HPDE6-E6E7 (cell line): ENCODE measurements at regions not wholly inside any gene's neighbourhood (a gene's known extent, or its start where the extent isn't known, plus 50 kb on each side); places are given as distances from the start of the nearest gene placed in this dataset.
A peak's percentile ranks its signal among the peaks of the same experiment; 100 is the strongest.
"Not testable (repeated sequence)": the region's sequence is repeated elsewhere in the genome, so short reads cannot be mapped to it uniquely, and the experiment has no call there.

Experiments
- DNase-seq: peaks from one replicate; pipeline ENCODE4 v3.0.0; 2011; ENCODE audit warnings: missing footprints; ENCODE audit errors: extremely low spot score

DNA sequence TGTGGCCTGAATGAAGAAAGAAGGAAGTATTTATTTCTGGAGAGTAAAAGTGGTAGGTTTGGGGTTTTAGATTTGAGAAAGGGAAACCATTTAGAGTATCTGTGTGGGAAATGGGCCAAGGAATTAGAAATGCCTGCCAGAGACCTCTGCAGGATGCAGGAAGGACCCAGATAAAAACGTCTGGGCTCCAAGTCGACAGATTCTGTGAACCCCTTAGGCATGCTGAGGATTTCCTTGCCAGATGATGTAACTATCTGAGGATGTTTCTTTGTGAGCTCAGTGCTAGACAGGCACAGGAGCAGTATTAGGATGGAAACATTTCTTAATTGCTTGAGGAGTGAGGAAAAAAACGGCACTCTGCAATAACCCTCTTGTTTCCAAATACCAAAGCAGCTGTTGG, 251.8 kb upstream of the DMRT1 start:
- DNase-seq: no peak

DNA sequence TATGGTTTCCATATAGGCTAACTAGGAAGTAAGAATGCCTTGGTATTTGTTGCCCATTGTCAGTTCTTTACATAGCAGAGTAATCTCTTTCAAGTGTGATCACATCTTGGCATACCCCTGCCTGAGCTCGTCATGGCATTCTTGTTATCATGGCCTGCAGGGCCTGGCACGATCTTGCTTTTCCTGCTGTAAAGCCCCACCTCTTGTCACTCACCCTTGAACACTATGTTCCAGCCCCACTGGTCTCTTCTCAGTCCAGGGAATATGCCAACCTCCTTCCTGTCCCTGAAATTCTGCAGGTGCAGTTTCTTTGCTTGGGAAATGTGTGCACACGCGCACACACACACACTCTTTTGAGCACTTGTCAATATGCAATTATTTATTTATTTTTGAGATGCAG, 250.2 kb upstream of the DMRT1 start:
- peak; percentile 69 for DNase-seq

GRCh38 chr9:592225-592624, 249.3 kb upstream of the DMRT1 start:
- DNase-seq: no peak

- DNase-seq: no peak
These were observed 248.8 kb upstream of the DMRT1 start for GRCh38 chr9:592733-593132.

GRCh38 chr9:593809-594208, 247.7 kb upstream of the DMRT1 start:
- no peak for DNase-seq

GRCh38 chr9:596703-597102, 244.8 kb upstream of the DMRT1 start:
- no peak for DNase-seq

DNA sequence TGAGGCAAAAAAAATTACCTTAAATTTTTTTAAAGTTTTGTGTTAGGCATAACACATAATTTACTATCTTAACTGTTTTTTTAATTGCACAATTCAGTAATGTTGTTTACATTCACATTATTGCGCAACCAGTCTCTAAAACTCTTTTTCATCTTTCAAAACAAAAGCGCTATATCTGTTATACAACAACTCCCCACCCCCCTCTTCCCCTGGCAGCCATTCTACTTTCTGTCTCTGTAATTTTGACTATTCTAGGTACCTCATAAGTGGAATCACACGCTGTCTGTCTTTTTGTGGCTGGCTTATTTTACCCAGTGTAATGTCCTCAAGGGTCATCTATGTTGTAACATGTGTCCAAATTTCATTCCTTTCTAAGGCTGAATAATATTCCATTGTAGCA, 241.5 kb upstream of the DMRT1 start:
- no peak for DNase-seq

DNA sequence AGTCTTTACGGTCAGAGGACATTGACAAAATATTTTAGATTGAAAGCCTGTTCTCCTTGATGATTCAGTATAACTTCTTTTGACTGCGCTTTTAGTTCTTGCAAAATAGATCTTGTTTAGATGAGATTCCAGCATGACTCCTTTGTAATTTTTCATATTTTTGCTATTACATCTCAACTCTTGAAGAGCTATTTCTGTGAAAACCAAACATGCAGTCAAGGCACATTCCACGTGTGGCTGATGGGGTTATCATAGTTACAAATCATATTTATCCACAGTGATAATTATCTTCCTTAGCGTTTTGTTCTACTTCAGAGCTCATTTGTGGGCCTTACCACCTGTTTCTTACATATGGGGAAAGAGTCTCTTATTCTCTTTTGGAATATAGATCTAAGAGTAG, 238.8 kb upstream of the DMRT1 start:
- DNase-seq: no peak

GRCh38 chr9:603126-603525, 238.4 kb upstream of the DMRT1 start:
- DNase-seq: no peak

DNA sequence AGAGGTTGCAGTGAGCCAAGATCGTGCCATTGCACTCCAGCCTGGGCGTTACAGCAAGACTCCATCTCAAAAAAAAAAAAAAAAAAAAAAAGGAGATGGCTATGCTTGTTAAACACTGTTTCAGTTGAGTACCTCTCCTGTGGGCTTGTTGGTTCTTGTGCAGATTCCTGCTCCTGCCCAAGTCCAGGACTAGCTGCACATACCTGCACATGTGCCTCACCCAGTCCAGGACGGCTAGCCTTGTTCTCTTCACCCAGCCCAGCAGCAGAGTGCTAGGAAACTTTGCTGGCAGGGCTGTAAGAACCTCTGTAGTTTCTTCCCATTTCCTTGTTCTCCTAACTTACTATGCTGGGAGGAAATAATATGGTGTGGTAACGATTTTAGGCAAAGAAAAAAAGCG, 234.1 kb upstream of the DMRT1 start:
- DNase-seq: peak; percentile 81

GRCh38 chr9:613771-614347, 227.6 kb upstream of the DMRT1 start:
- DNase-seq: peak; percentile 67

DNA sequence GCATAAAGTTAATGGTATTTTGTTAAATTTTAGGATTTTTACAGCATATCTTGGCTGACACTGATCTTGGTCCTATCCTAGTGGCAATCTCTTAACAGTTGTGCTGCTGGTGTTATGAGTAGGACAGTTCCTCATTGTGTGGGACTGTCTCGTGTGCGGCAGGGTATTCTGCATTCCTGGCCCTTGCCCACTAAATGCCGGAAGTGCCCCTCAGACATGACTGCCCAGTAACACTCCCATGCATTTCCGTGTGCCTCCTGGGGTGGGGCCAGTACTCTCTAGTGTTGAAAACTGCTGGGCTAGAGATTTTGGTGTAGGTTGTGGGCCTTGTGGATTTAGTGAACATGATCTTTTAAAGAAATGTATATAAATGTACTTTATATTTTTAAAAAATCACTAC, 227.1 kb upstream of the DMRT1 start:
- no peak for DNase-seq

GRCh38 chr9:615756-616155, 225.7 kb upstream of the DMRT1 start:
- no peak for DNase-seq

DNA sequence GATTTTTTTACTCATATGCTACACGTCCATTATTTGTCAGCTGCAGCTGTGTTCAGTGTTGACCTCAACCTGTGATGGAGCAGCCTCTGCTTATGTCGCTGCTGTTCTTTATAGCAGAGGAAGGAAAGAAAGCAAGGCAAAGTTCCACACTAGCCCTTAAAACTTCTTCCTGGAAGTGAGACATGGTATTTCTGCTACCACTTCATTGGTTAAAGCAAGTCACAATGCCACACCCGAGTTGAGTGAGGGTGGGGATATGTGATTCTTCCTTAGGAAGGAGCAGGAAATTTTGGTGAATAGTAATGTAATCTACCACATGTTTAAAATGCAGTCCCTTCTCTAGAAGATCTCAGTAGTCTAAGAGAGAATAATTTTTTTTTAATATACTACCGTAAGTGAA, 224.8 kb upstream of the DMRT1 start:
- DNase-seq: no peak

DNA sequence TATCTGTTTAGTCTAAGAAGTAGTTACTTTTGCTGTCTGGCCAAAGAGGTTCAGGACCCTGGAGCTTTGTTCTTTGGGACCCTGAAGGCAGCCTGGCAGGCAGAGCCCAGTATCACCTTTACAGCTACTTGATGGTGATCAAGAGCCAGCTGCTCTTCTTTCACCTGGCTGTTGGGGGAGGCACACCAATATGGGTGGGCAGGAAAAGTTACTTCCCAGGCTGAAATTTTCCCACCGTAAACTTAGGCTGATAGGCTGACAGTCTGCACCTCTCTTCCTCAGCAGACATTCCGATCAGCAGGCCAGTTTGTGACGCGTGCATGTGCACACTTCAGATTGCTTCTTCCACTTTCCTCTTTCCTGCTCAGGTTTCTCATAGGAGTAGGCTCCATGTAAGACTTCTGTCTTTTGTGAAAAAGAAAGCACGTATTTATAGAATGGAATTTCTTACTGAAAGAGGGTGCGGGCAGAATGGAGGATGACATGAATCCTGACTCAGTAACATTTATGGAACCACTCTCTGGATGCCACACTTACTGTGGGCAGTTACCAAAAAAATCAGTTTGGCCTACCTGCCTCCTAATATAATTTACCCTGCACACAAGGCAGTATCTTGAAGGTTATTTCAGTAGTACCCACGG, 223.9 kb upstream of the DMRT1 start:
- DNase-seq: no peak

GRCh38 chr9:618478-618877, 223.0 kb upstream of the DMRT1 start:
- no peak for DNase-seq

DNA sequence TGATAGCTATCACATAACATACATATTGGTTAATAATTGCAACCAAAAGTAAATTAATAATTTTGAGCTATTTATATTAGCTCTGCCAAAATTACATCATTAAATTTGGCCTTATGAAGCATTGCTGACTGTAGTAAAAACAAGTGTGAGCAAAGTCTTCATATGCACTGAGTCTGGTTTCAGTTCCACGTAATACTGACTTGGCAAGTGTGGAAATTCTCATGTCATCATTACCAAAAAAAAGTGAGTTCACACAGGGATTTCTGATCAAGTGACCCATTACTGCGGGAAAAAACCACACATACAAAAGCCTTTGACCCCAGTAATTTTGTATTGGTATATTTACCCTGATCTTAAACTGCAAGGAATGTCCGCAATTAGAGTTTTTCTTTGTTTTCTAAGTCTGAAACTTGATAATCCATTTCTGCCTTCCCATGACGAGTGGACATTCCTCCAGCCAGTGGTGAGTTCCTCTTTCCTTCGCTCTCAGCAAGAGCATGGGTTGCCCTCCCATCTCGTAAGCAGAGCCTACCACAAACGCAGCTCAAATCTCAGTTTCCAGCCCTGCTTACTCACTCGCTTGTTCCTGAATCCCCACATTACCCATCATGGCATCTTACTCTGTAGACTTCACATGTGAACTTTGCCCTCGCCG, 220.2 kb upstream of the DMRT1 start:
- no peak for DNase-seq

DNA sequence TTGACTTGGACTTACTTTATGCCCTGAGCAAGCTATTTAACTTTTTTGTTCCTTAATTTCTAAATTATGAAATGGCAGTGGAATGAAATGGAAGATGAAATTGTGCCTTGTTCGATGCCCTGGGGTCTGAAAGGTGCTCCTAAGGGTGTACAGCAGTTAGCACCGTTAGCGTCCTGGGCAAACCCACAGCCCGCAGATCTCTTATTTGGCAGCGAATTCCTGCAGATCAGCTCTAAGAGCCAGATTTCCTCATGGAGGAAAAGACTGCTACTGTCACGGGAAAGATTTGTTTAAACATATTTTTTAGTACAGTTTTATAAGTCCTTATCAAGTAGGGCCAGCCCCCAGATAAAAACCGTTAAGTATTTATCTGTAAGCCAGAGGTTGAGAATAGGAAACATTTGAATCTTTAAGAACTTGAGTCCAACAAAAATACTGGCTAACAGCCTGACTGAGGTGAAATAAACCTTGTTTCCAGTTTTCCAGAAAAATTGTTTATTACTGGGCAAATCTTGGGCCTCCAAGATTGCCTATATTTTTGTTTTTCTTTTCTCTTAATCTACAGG, 216.5 kb upstream of the DMRT1 start:
- no peak for DNase-seq

- DNase-seq: no peak
These were observed 215.9 kb upstream of the DMRT1 start for GRCh38 chr9:625613-626012.

DNA sequence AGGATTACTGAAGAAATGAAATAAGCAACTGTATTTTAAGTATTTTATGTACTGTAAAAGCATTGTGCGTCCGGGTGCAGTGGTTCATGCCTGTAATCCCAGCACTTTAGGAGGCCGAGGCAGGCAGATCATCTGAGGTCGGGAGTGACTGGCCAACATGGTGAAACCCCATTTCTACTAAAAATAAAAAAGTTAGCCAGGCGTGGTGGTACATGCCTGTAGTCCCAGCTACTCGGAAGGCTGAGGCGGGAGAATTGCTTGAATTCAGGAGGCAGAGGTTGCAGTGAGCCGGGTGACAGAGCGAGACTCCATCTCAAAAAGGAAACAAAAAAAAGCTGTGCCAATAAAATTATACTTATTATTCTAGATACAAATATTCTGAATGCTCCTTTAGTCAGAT, 215.4 kb upstream of the DMRT1 start:
- not testable (repeated sequence) for DNase-seq

GRCh38 chr9:626596-626995, 214.9 kb upstream of the DMRT1 start:
- DNase-seq: no peak

DNA sequence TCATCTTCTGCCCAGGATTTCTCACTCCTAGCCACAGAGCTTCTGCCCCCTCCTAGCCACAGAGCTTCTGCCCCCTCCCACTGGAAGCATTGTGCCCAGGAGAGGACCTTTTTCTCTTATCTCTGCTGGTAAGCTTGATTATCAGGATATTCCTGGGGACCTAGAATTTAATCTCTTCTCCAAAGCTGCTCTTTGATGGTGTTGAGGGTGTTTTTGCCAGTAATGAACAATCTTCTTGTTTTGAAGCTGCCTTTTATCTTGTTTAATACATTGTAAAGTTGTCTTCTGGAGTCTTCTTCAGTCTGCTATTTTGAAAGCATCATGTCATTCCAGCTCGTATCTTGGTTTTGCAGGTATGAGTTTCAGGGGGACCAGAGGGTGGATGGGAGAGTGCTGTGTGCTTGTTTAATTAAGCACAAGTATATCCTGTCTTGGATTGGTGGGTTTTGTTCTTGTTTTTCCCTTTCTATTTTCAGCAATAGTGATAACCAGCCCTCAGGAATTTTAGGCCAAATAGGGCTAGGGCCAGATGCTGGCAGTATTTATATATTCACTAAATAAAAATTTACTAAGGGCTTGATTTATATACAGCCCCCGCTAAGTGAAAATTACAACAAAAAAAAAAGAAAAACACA, 214.0 kb upstream of the DMRT1 start:
- no peak for DNase-seq

DNA sequence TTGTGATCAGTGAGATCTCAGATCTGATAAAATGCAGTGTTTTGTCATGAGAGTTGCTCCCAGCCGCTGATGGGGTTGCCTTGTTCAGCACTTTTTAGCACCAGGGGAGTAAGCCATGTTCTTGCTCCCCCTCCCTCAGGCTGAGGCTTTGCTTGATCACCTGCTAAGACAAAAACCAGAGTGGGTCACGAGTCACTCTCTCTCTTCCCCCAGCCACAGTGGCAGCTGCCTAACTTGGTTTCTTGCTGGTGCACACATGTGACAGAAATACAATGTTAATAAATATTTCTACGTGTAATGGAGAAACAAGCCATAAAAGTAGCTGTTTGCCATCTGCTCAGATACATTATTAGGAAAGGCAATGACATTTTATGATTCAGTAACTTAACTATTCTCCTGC, 212.4 kb upstream of the DMRT1 start:
- no peak for DNase-seq
